ENCODE measurements at regions not wholly inside any gene's neighbourhood (a gene's known extent, or its start where the extent isn't known, plus 50 kb on each side); places are given as distances from the start of the nearest gene placed in this dataset.

DNA sequence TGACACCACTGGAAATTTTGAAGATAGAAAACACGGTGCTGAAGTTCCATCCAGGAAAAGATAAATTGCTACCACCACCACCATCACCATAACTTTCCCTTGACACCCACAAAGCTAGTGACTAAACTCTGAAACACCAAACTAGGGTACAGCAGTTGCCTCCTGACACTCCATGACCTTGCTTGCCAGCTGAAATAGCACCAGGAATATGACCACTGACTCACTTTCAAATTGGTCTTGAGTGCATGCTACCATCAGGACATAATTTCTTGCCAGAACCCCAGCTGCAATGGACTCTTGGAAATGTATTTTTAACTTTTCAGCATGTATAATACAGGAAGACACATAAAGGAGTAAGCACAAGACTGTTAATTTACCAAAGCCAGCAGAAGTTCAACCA is 283.3 kb downstream of the CENPC start:
- intact Hi-C loops (cut with DNase I), result no loop called here

DNA sequence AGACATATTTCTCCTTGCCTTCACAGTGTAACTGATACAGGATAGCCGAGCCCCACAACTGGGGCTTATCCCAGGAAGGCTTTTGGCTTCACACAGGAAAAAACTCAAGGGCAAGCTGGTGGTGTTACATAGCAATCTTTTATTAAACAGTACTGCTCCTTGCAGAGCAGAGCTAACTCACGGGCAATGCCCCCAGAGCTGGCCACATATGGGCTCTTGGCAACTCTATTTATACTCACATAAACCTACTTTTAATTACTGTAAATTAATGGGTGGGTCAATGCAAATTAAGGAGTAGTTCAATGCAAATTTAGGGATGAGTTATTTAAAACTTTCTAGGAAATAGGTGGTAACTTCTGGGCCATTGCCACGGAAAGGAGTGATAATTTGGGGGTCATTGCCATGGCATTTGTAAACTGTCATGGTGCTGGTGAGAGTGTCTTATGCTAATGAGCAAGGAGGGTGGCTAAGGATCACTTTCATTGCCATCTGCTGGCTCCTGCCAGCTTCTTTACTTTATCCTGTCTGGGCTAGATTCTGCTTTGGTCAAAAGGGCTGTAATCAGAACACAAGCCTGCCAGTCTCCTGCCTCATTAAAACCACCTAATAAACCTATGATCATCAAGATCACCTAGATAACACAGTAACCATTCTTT is 288.8 kb downstream of the CENPC start:
- intact Hi-C loops (cut with DNase I), result no loop called here
- DNase-seq (ENCODE audit: low spot score) (no peak), ATAC-seq (no peak)

More for the DNA sequence above, 283.3 kb downstream of the CENPC start:
- no peak for ATAC-seq
- DNase-seq (ENCODE audit: low spot score), result no peak

DNA sequence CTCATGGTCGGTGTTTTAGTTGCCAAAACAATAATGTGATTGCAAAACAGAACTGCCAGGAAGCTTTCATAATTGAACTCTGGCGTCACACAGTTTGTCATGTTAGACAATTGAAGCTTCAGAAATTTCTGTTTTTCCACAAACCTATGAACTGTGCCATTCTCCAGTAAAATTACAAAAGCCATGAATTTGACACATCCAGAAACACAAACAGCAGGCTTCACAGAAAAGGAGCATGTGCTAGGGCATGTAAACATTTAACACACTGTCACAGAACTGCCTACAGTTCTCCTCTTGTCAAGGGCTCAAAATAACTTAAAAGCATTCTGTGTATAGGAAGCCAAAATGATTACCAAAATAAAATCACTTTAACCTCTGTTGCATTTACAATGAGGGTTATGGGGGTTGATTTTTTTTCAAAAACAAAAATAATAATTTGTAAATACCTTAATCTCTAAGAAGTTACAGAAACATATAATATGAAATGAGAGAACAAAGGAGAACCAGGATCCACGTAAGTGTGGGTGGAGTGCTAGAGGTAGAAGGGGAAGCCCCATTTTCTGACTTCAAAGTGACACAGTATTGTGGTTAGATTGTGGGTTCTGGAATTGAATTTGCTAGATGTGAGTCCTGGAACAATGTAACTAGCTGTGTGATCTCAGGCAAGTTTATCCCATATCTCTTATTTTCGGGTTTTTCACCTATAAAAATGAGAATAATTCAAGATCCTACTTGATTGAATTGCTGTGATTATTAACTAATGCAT is 295.0 kb downstream of the CENPC start:
- ATAC-seq, result no peak
- intact Hi-C loops (cut with DNase I), result no loop called here

DNA sequence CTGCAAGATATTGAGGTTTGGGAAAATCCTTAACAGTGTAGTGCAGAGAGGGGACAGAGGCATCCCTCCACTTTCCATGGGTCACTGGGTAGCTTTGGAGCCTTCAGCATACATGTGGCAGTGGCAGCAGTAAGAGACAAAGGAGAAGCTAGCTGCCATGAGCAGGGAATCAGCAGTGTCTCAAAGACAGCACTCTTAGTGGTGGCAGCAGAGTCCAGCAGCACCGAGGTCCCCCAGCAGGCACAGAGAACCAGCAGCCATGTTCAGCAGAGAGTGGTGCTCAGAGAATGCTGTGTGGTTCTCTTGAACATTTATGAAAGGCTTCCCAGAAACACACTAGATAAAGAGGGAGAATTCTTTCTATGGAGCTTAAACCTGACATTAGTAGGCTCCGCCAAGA is 308.5 kb downstream of the CENPC start:
- ATAC-seq, result no peak
- intact Hi-C loops (cut with DNase I), result no loop called here
- DNase-seq (ENCODE audit: low spot score), result no peak

More for the DNA sequence above, 295.0 kb downstream of the CENPC start:
- DNase-seq (ENCODE audit: low spot score), result no peak

DNA sequence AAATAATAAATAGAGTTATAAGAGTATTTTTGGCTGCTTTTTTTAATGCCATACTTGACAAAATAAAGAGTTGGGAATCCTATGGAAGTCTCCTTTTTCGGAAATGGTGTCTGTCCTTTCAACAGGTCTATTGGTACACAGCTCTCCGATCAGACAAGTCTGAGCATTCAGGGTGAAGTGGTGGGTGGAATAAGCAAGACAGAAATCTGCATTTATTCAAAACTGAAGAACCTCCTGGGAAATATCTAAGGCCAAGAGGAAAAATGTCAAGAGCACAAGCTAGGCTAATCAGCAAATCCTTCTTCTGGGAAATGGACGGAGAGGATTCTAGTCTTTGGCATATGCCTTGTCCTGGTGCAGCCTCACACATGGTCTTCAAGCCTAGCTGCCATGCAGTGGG is 309.0 kb downstream of the CENPC start:
- no peak for ATAC-seq
- DNase-seq (ENCODE audit: low spot score), result no peak
- intact Hi-C loops (cut with DNase I), result no loop called here

DNA sequence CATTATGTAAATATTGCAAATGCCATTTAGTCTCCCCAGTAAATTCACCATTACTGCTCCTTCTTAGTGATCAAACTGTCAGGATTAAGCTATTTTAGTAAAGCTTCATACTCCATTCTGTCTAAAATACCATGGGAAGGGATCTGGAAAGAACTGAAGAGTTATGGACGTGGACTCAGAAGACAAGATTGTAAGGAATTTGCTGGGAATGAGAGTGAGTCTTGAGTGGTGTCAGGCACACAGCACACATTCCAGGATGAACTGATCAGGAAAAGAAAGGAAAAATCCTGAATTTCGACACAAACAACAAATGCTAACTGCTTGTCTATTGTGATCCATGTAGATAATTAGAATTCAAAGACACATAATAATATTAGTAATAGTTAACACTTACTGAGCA is 311.0 kb downstream of the CENPC start:
- DNase-seq (ENCODE audit: low spot score), result no peak
- intact Hi-C loops (cut with DNase I), result no loop called here
- ATAC-seq, result no peak

DNA sequence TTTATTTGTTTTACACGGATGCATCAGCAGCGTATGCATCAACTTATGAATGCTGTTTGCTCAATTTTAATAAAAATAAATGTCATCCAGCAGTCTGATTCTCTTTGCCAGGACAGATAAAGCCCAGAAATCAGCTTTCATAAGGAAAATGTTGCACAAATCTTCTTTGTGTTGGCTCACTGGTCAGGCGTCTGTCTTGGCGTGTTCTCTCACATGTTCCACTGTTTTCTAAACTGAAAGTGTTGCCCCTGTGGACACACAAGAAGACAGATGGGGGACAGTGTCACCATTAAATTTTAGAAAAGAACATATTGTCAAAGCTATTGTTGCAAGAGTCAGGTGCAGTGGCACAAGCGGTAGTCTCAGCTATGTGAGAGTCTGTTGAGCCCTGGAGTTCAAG is 316.2 kb downstream of the CENPC start:
- intact Hi-C loops (cut with DNase I), result no loop called here
- DNase-seq (ENCODE audit: low spot score) (no peak), ATAC-seq (peak; percentile 86)

DNA sequence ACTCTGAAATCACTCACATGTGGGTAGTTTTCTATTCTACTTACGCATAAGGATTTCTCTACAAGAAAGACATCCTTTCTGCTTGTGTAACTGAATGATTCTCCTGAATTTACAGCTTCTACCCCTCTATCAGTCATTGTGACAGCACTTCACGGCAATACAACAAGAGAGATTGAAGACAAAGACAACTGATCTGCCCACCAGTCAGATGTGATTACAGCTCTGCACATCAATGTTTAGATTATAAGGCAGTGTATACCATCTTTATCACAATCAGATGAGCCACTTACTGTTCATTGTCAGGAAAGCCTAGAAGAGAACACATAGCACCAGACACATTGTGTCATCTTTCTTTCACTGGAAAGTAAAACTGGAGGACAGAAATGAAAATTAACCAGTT is 324.4 kb downstream of the CENPC start:
- intact Hi-C loops (cut with DNase I), result no loop called here
- ATAC-seq (no peak), DNase-seq (ENCODE audit: low spot score) (no peak)

DNA sequence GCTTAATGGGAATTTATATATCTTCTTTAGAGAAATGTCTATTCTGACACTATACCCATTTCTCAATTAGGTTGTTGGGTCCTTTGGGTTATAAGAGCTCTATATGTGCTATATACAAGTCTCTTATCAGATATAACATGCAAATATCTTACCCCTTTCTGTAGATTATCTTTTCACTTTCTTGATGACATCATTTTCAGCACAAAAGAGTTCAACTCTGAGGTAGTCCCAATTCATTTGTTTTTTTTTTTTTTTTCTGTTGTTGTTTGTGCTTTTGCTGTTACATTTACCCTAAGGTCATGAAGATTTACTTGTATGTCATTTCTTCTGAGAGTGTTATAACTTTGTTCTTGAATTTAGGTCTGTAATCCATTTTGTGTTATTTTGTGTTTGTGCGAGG is 326.4 kb downstream of the CENPC start:
- ATAC-seq (no peak), DNase-seq (ENCODE audit: low spot score) (no peak)
- intact Hi-C loops (cut with DNase I), result no loop called here

DNA sequence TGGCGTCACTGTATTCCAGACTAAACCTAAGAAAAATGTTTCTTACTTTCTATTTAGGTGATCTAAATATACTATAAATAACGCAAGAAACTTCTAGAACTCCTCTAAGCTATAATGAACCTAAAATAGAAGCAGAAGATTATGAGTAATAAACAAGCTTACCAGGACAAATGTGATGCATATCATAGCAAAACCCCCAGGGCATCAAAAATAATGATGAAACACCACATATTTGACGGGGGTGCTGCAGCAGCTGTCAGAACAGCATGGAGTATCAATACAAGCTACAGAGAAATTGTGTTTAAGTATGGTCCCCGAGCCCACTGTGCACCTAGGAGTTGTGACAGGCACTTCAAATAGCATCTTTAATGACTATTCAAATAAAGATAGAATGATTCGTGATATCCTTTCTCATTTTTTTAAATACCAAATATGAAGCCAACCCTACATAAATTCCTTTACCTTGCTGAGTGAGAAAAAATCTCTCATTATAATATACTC is 337.3 kb downstream of the CENPC start:
- intact Hi-C loops (cut with DNase I), result no loop called here
- no peak for DNase-seq (ENCODE audit: low spot score)
- no peak for ATAC-seq

DNA sequence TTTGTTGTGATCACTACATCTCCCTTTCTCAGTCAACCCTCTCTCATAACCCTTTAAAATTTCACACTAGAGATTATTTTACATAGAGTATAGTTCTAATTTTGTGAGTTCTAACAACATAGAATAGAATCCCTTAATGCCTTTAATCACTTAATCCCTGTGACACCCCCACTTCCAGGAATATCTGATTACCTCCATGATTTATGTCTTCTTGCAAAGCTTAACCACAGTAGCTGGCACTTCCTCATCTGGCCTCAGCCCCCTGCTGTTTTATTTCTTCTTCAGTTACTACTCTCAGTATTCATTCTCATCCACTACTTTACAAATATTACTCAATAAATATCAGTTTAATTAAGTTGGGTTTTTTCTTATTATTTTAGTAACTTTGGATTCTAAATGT is 340.9 kb downstream of the CENPC start:
- intact Hi-C loops (cut with DNase I), result no loop called here
- no peak for DNase-seq (ENCODE audit: low spot score)
- ATAC-seq, result no peak

DNA sequence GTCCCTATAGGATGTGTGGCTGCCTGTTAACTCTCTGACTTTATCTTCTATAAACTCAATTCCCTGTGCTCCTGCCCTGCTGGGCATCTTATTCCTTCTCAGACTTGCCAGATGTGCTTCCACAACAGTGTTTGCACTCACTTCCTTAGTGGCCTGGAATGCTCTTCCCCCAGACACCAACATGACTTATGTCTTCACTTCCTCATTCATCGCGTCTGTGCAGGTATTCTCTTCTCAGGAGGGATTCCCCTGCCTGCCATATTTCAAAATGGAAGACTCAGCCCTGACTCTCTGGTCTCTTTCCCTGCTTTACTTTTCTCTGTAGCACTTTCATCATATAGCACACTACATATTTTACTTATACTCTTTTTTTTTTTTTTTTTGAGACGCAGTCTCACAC is 344.0 kb downstream of the CENPC start:
- ATAC-seq (no peak), DNase-seq (ENCODE audit: low spot score) (no peak)
- intact Hi-C loops (cut with DNase I), result no loop called here

DNA sequence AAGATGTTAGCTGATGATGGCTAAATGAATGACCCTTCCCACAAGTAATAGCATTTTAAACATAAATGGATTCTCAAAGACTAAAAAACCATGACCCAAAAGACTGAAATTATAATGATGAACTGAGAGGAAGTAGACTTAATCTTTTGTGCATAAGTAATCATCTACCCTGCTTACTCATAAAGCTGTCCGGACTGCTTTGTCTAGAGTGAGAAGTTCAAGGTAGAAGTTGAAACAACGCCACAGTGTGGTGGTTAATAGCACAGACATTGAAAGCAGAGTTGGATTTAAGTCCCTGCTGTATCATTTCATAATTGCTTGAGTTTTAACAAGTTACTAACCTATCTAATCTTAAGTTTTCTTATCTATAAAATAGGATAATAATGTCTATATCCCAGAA is 346.6 kb downstream of the CENPC start:
- DNase-seq (ENCODE audit: low spot score) (no peak), ATAC-seq (no peak)

DNA sequence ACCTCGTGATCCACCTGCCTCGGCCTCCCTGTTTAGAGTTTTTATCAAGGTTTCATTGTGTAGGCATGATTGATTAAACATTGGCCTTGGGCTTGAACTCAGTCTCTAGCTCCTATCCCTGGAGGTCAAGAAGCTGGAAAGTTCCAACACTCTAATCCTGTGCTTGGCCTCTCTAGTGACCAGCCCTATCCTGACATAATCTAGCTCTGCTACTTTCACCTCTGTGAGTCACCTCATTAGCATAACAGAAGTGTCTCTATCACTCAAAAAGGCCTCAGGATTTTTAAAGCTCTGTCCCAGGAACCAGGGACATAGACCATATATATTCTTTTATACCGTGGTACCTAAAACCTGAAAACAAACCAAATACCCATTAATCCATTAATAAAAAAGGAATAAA is 377.5 kb downstream of the CENPC start:
- DNase-seq (ENCODE audit: low spot score) (no peak), ATAC-seq (no peak)
- intact Hi-C loops (cut with DNase I), result no loop called here

More for the DNA sequence above, 346.6 kb downstream of the CENPC start:
- intact Hi-C loops (cut with DNase I), result no loop called here

DNA sequence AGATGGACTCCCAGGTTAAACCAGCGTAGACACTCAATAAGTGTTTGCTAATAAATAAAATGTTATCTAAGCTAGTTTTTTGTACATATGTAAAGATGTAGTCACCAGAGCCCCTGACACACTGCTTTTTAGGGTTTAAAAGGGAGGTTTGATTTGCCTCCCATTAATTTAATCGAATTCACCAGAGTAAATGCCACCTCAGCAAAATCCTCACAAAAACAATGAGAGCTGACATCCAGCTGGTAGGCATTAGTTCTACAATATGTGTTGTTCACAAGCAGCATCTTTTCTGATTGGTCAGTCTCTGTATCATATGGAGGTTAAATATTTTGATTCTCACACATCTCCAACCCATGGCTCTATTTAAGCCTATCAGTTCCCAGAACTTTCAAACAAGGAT is 382.6 kb downstream of the CENPC start:
- DNase-seq (ENCODE audit: low spot score) (no peak), ATAC-seq (no peak)
- intact Hi-C loops (cut with DNase I), result no loop called here

DNA sequence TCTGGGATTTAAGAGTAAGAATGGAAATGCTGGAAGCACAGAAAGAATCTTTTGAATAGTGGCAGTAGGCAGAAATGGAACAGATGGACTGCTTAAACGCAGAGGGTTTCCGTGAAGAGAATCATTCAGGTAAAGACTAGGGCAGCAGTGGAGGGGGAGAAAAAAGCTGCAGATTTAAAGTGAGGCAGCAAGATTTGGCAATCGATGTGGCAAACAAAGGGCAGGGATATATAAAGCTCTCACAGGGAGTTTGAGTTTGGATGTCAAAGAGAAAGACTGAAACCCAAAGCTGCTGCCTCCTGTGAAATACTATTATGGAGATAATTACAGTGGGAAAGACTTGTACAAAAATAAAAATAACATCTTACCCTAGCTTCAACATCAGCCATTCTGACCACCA is 384.0 kb downstream of the CENPC start:
- DNase-seq (ENCODE audit: low spot score) (no peak), ATAC-seq (no peak)
- intact Hi-C loops (cut with DNase I), result no loop called here

DNA sequence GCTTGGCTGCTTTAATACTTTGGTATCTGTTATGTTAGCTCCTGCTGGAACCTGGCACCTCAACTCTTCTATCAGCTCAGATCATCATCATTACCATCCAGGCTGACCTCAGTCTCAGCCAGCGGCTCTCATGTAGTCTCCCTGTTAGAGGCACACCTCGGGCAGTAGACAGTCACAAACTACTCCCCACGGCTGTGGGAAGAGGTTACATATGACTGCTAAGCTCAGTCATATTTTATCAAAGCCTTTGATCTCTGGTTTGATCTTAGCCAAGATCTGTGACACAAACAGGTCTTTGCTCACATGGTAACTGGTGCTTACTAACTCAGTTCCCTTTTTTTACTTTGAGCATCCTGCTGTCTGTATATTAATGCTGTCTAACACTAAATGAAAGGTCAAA is 384.9 kb downstream of the CENPC start:
- DNase-seq (ENCODE audit: low spot score) (no peak), ATAC-seq (no peak)
- intact Hi-C loops (cut with DNase I), result no loop called here

DNA sequence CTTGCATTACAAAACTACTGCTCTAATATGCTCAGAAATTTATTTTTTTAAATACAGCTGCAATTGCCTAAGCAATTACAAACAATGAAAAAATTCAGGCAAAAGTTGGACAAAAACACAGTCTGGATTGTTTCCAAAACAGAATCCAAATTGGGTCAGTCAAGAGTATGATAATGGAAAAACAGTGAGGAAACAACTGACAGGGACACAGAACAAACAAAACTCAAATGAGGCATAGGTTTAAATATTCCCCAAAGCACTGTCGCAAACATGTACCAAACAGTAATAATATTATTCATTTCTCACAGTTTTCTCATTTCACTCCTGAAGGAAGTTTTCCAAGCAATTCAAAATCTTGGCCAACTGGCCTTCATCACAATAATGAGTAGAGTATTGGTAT is 386.6 kb downstream of the CENPC start:
- ATAC-seq (no peak), DNase-seq (ENCODE audit: low spot score) (no peak)
- intact Hi-C loops (cut with DNase I), result no loop called here

DNA sequence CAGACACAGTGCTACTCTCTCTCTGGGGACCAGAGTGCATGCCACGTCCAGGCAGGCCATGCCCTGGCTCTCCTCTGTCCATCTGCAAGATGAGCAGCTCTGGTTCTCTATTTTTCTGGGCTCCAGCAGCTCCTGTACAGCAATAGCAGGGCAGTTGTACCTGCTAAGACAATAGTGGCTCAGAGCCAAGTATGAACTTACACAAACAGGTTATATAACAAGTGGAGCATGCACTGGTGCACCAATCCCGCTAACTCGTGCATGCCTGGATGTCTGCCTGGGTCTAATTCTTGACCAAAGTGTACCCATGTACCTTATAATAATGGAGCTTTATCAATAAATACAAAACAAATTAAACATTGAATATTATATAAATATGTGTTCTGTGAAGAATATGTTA is 392.3 kb downstream of the CENPC start:
- intact Hi-C loops (cut with DNase I), result no loop called here
- DNase-seq (ENCODE audit: low spot score), result no peak

DNA sequence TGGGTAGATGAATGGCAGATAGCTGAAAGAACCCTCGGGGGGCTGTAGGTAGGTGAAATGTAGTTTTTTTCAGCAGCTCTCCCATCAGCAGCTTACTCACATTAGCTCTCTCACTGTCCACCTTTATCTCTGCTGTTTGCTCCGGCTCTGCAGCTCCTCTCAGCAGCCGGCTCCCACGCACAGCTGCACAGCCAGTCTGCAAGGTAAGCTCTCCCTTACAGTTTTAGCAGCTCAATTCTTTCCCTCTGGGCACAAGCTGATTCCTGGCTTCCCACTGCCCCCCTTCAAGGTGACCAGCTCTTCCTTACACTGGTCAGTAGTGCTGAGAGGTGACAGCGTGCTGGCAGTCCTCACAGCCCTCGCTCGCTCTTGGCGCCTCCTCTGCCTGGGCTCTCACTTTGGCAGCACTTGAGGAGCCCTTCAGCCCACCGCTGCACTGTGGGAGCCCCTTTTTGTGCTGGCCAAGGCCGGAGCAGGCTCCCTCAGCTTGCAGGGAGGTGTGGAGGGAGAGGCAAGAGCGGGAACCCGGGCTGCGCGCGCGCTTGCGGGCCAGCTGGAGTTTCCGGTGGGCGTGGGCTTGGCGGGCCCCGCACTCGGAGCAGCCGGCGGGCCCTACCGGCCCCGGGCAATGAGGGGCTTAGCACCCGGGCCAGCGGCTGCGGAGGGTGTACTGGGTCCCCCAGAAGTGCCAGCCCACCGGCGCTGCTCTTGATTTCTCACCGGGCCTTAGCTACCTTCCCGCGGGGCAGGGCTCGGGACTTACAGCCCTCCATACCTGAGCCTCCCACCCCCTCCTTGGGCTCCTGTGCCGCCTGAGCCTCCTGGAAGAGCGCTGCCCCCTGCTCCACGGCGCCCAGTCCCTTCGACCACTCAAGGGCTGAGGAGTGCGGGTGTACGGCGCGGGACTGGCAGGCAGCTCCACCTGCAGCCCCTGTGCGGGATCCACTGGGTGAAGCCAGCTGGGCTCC is 393.6 kb downstream of the CENPC start:
- ATAC-seq, result no peak
- no peak for DNase-seq (ENCODE audit: low spot score)
- intact Hi-C loops (cut with DNase I), result no loop called here

More for the DNA sequence above, 392.3 kb downstream of the CENPC start:
- no peak for ATAC-seq

Measured in sciatic nerve (tissue), 2 donors.